ENCODE measurements at regions not wholly inside any gene's neighbourhood (a gene's known extent, or its start where the extent isn't known, plus 50 kb on each side); places are given as distances from the start of the nearest gene placed in this dataset.

DNA sequence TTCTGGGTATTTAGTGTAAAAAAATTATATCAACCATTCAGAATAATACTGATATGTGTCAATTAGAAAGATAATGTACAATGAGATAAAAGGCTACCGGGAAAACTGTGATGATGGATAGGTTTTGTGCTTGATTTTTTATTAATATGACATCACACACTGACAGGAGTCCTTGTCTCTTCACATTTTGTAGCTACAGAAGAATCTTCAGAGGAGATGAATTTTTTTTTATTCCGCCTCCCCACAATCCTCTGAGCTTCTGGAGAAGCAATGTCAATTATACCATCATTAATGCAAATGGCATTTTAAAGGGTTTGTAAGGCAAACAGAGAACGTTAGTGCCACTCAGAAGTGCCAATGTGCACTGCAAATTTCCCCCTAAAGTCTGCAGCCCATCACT, 131.7 kb upstream of the CCNG1 start:
- Histone ChIP-seq H3K9me3 (ENCODE audit: control insufficient read depth, insufficient read depth, low read length) (no peaks in the 10 kb centered on the region; the same call in 1 of the 2 replicates), H2BK15ac (ENCODE audit: low read depth, low read length) (no peak overlapping the region), H3K27ac (ENCODE audit: insufficient read depth, low read length) (no peak overlapping the region), H3K18ac (ENCODE audit: low read depth, low read length) (no peak overlapping the region), H2AFZ (replicated peaks; ENCODE audit: low read length, poor library complexity) (no peak overlapping the region), H3K36me3 (ENCODE audit: control insufficient read depth, insufficient read depth, low read length) (no peaks in the 10 kb centered on the region), H2AK5ac (ENCODE audit: low read depth, low read length) (no peak overlapping the region), H3K27me3 (ENCODE audit: control insufficient read depth, insufficient read depth, low read length) (no peaks in the 10 kb centered on the region), H2AK9ac (replicated peaks; ENCODE audit: low read depth, low read length, poor library complexity) (no peak overlapping the region), H4K20me1 (ENCODE audit: insufficient read depth, low read length) (no peaks in the 10 kb centered on the region), H3K9ac (ENCODE audit: low read depth, low read length) (no peak overlapping the region), H2BK20ac (ENCODE audit: low read depth, low read length) (no peak overlapping the region), H3K14ac (replicated peaks; ENCODE audit: low read depth, low read length) (no peak overlapping the region), H2BK5ac (ENCODE audit: low read depth, low read length, poor library complexity, severe bottlenecking) (no peak overlapping the region), H3K79me1 (ENCODE audit: low read depth in 1 of 2, low read length in 2 of 2) (no peaks in the 10 kb centered on the region), H3K4me3 (ENCODE audit: insufficient read depth, low read depth, low read length) (no peak overlapping the region), H2BK120ac (ENCODE audit: low read depth, low read length) (no peak overlapping the region), H3K4ac (ENCODE audit: low read depth, low read length) (no peak overlapping the region), H3K4me1 (ENCODE audit: control insufficient read depth, insufficient read depth, low read length) (no peaks in the 10 kb centered on the region), H4K91ac (ENCODE audit: insufficient read depth, low read depth, low read length) (no peak overlapping the region), H3K9me1 (ENCODE audit: insufficient read depth, low read length) (no peaks in the 10 kb centered on the region), H3K23ac (ENCODE audit: low read depth, low read length) (no peak overlapping the region), H4K5ac (ENCODE audit: low read depth, low read length) (no peak overlapping the region), H3K4me2 (ENCODE audit: low read depth, low read length) (no peak overlapping the region), H3K56ac (ENCODE audit: extremely low read depth, insufficient read depth, low read length) (no peak overlapping the region), H4K8ac (ENCODE audit: low read depth in 2 of 2, low read length in 2 of 2) (no peak overlapping the region)
- ATAC-seq (ENCODE audit: low read depth) (no peak), DNase-seq (no peak)
- 67% methylated on average over 1 of the region's 3 CpGs; no CpG with 5 or more reads in 1 of the 2 experiments for WGBS, 2 experiments (ENCODE audit: extremely low coverage in 2 of 2, insufficient read length in 1 of 2)
- intact Hi-C loops (cut with micrococcal nuclease), result no loop called here
- CTCF ChIA-PET, result no interaction called here
- TF ChIP-seq RAD21 (IDR thresholded peaks at IDR 0.05; ENCODE audit: low read length), result no peak
- no peak for TF ChIP-seq SMC3 (IDR thresholded peaks at IDR 0.05; ENCODE audit: low read depth, low read length)
- dilution Hi-C loops (cut with HindIII; ENCODE audit: low sequenced_read_pairs, unreplicated experiment), result no loop called here
- no TSS peak for BruUV-seq (replicated peaks)
- POLR2A ChIA-PET (ENCODE audit: unreplicated experiment), result no interaction called here
- in situ Hi-C loops (cut with MboI; ENCODE audit: low sequenced_read_pairs), result no loop called here

Data from IMR-90 (cell line).